Panc1 (cell line): ENCODE measurements at regions not wholly inside any gene's neighbourhood (a gene's known extent, or its start where the extent isn't known, plus 50 kb on each side); places are given as distances from the start of the nearest gene placed in this dataset.

Experiments
- ATAC-seq: fragments of 200-7000 bp; cut with Tn5 transposase; 2 replicates; pipeline ENCODE4 v1.9.1; 2020; ENCODE audit warnings: mild to moderate bottlenecking, moderate library complexity
- BruUV-seq: library from RNA; stranded (reverse); fragments of 400-500 nt; replicated peaks from 2 replicates; lab custom pipeline; 2021; lab: Mats Ljungman, UMichigan
- CTCF ChIA-PET: fragments of 300-600 bp; sonication (Branson Sonifier 250); formaldehyde crosslinking; loops from one replicate; lab custom pipeline; 2022; ENCODE audit warnings: antibody characterized with exemption; lab: Charles Lee
- POLR2A ChIA-PET: fragments of 300-600 bp; sonication (Branson Sonifier 250); formaldehyde crosslinking; loops from one replicate; lab custom pipeline; 2022; ENCODE audit warnings: antibody characterized with exemption; lab: Charles Lee
- DNase-seq: peaks from one replicate; pipeline ENCODE4 v3.0.0-alpha.2; 2010; ENCODE audit warnings: low read depth, low spot score
- H3K27ac ChIP-seq: 2 replicates; pipeline ENCODE4 v1.5.1; 2011; ENCODE audit warnings: mild to moderate bottlenecking, low read length, inconsistent platforms
- H3K27me3 ChIP-seq: fragments of 200-500 bp; sonication (Bioruptor generic); 2 replicates; pipeline ENCODE4 v1.6.0; 2014; ENCODE audit warnings: low read length, inconsistent platforms; ENCODE audit not compliant: control insufficient read depth, insufficient read depth
- H3K36me3 ChIP-seq: fragments of 200-500 bp; sonication (Bioruptor generic); 2 replicates; pipeline ENCODE4 v1.5.1; 2014; ENCODE audit warnings: inconsistent platforms, mild to moderate bottlenecking, low read length, moderate library complexity; ENCODE audit not compliant: control insufficient read depth, insufficient read depth
- H3K4me1 ChIP-seq: 2 replicates; pipeline ENCODE4 v1.5.1; 2011; ENCODE audit warnings: inconsistent platforms, mild to moderate bottlenecking, low read length, moderate library complexity; ENCODE audit not compliant: control insufficient read depth, insufficient read depth
- H3K4me3 ChIP-seq, 2 experiments: 2 replicates each; pipeline ENCODE4 v1.5.1; 2011 to 2012; ENCODE audit warnings: low read depth in 2 of 2, low read length in 2 of 2, mild to moderate bottlenecking in 2 of 2, inconsistent platforms in 1 of 2, moderate library complexity in 1 of 2
- H3K9me3 ChIP-seq: fragments of 200-500 bp; sonication (Bioruptor generic); 2 replicates; pipeline ENCODE4 v1.5.1; 2014; ENCODE audit warnings: low read depth, mild to moderate bottlenecking, inconsistent platforms, low read length, moderate library complexity; ENCODE audit not compliant: control insufficient read depth, insufficient read depth
- POLR2AphosphoS5 ChIP-seq: IDR thresholded peaks from 2 replicates; pipeline ENCODE4 v1.6.1; 2012; ENCODE audit warnings: mild to moderate bottlenecking, low read depth, low read length, moderate library complexity
- SIN3A ChIP-seq: IDR thresholded peaks from 2 replicates; pipeline ENCODE4 v1.6.1; 2012; ENCODE audit warnings: low read depth, mild to moderate bottlenecking, low read length, moderate library complexity, borderline replicate concordance; ENCODE audit not compliant: insufficient read depth
- TCF7L2 ChIP-seq: IDR thresholded peaks from 2 replicates; pipeline ENCODE4 v1.6.1; 2011; ENCODE audit warnings: mild to moderate bottlenecking, low read depth, low read length, inconsistent platforms
- in situ Hi-C: cut with HindIII; loops from 2 replicates; pipeline ENCODE4 v1.10.0; 2016; ENCODE audit warnings: low sequenced_read_pairs, low pct_unique_long_range_greater_than_20kb
- intact Hi-C: fragments of 100-400 bp; cut with micrococcal nuclease; formaldehyde crosslinking; loops from one replicate; pipeline ENCODE4 v1.10.0; 2022; ENCODE audit not compliant: unreplicated experiment
- TF ChIP-seq, protein P1 (sequence below), 2 experiments: IDR thresholded peaks; 2 replicates each; pipeline ENCODE4 v1.6.1; 2011 to 2012; ENCODE audit warnings: low read depth in 2 of 2, control low read depth in 1 of 2, low read length in 1 of 2, mild to moderate bottlenecking in 1 of 2, moderate library complexity in 1 of 2; ENCODE audit not compliant: insufficient read depth in 1 of 2
- TF ChIP-seq, protein P2 (sequence below): fragments of 450-650 bp; IDR thresholded peaks from 2 replicates; pipeline ENCODE4 v1.5.1; 2017; ENCODE audit warnings: mild to moderate bottlenecking

DNA sequence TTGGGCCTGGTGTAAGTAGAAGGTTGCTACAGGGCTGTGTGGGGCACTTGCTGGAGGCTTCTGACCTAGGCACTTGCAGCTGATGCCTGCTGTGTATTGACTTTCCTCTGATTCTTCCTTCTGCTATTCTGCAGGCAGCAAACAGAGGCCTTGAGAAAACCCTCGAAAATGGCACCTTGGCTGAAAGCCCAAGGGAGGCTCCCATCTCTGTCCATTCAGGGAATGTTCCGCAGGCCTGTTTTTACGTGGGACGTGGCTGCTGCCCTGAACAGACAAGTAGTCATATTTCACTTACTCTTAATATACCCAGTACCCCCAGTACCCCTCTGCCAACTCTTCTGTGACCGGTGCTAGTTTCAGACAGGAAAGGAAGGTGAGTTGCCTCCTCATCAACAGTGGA, 664.7 kb downstream of the INHBA start:
- no peak for ATAC-seq
- Histone ChIP-seq H3K4me3 (no peak overlapping the region), H3K9me3 (no peaks in the 10 kb centered on the region), H3K27ac (no peak overlapping the region), H3K36me3 (no peaks in the 10 kb centered on the region), H3K4me1 (no peaks in the 10 kb centered on the region), H3K27me3 (no peaks in the 10 kb centered on the region)
- no TSS peak for BruUV-seq
- no peak for DNase-seq
- intact Hi-C loops: no loop called here
- in situ Hi-C loops: no loop called here
- TF ChIP-seq SIN3A (no peak), POLR2AphosphoS5 (no peak)
- TF ChIP-seq, protein P1, sequence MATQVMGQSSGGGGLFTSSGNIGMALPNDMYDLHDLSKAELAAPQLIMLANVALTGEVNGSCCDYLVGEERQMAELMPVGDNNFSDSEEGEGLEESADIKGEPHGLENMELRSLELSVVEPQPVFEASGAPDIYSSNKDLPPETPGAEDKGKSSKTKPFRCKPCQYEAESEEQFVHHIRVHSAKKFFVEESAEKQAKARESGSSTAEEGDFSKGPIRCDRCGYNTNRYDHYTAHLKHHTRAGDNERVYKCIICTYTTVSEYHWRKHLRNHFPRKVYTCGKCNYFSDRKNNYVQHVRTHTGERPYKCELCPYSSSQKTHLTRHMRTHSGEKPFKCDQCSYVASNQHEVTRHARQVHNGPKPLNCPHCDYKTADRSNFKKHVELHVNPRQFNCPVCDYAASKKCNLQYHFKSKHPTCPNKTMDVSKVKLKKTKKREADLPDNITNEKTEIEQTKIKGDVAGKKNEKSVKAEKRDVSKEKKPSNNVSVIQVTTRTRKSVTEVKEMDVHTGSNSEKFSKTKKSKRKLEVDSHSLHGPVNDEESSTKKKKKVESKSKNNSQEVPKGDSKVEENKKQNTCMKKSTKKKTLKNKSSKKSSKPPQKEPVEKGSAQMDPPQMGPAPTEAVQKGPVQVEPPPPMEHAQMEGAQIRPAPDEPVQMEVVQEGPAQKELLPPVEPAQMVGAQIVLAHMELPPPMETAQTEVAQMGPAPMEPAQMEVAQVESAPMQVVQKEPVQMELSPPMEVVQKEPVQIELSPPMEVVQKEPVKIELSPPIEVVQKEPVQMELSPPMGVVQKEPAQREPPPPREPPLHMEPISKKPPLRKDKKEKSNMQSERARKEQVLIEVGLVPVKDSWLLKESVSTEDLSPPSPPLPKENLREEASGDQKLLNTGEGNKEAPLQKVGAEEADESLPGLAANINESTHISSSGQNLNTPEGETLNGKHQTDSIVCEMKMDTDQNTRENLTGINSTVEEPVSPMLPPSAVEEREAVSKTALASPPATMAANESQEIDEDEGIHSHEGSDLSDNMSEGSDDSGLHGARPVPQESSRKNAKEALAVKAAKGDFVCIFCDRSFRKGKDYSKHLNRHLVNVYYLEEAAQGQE (IDR thresholded peaks at IDR 0.05; ENCODE audit: insufficient read depth in 1 of 2, low read depth in 2 of 2, low read length in 1 of 2): no peak
- TF ChIP-seq, protein P2, sequence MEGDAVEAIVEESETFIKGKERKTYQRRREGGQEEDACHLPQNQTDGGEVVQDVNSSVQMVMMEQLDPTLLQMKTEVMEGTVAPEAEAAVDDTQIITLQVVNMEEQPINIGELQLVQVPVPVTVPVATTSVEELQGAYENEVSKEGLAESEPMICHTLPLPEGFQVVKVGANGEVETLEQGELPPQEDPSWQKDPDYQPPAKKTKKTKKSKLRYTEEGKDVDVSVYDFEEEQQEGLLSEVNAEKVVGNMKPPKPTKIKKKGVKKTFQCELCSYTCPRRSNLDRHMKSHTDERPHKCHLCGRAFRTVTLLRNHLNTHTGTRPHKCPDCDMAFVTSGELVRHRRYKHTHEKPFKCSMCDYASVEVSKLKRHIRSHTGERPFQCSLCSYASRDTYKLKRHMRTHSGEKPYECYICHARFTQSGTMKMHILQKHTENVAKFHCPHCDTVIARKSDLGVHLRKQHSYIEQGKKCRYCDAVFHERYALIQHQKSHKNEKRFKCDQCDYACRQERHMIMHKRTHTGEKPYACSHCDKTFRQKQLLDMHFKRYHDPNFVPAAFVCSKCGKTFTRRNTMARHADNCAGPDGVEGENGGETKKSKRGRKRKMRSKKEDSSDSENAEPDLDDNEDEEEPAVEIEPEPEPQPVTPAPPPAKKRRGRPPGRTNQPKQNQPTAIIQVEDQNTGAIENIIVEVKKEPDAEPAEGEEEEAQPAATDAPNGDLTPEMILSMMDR: no peak
- CTCF ChIA-PET: no interaction called here
- POLR2A ChIA-PET: no interaction called here

DNA sequence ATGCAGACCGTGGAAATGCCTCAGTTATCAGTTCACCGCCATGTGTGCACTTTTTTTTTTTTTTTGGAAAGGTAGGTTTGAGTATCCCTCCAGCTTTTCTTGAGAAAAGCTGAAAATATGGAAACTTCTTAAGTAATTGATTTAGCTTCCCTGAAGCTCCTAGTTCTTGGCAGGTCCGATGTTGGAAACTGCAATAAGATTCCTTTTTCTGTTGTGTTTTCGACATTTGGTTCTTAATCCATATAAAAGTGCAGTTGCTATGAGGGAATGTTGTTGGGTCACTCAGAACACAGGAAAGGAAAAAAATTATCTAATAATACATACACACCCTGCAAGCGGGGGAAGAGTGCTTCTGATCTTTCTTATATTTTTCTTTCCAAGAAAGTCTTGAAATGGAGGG, 665.2 kb downstream of the INHBA start:
- BruUV-seq: no TSS peak
- intact Hi-C loops (no loop called here), in situ Hi-C loops (no loop called here)
- DNase-seq: no peak
- ATAC-seq: no peak
- no peaks in the 10 kb centered on the region for H3K4me1 ChIP-seq
- no peaks in the 10 kb centered on the region for H3K9me3 ChIP-seq
- no peaks in the 10 kb centered on the region for H3K27me3 ChIP-seq
- no peak overlapping the region for H3K27ac ChIP-seq
- no peak overlapping the region for H3K4me3 ChIP-seq
- no peaks in the 10 kb centered on the region for H3K36me3 ChIP-seq
- CTCF ChIA-PET: no interaction called here
- POLR2A ChIA-PET: no interaction called here
- no peak for TF ChIP-seq TCF7L2
- TF ChIP-seq POLR2AphosphoS5: no peak
- TF ChIP-seq SIN3A: no peak
- TF ChIP-seq, protein P1 (IDR thresholded peaks at IDR 0.05; ENCODE audit: insufficient read depth in 1 of 2, low read depth in 2 of 2, low read length in 1 of 2): no peak
- TF ChIP-seq, protein P2: no peak
